ENCODE measurements at regions not wholly inside any gene's neighbourhood (a gene's known extent, or its start where the extent isn't known, plus 50 kb on each side); places are given as distances from the start of the nearest gene placed in this dataset.

GRCh38 chr3:176816937-176817336 is 380.3 kb downstream of the TBL1XR1 start:
- Histone ChIP-seq H3K4me2 (replicated peaks; ENCODE audit: extremely low read depth, low read length, poor library complexity, severe bottlenecking) (no peak overlapping the region), H2AFZ (ENCODE audit: insufficient read depth, low read depth, low read length, poor library complexity, severe bottlenecking) (no peak overlapping the region), H3K4me3 (replicated peaks in 1 of 3; ENCODE audit: low read depth in 2 of 3, low read length in 3 of 3) (no peak overlapping the region), H3K27ac (ENCODE audit: low read depth in 1 of 2, low read length in 2 of 2) (no peak overlapping the region), H3K9me3 (replicated peaks in 1 of 2; ENCODE audit: control insufficient read depth in 1 of 2, insufficient read depth in 1 of 2, low read length in 2 of 2) (peaks cover 0 to 3% of the 10 kb centered on the region in 2 donors), H4K20me1 (ENCODE audit: insufficient read depth, low read length) (no peaks in the 10 kb centered on the region), H3K27me3 (ENCODE audit: control insufficient read depth in 2 of 2, insufficient read depth in 2 of 2, low read length in 2 of 2) (no peaks in the 10 kb centered on the region), H3K4me1 (ENCODE audit: control insufficient read depth in 1 of 2, insufficient read depth in 2 of 2, low read length in 2 of 2) (no peaks in the 10 kb centered on the region), H3K9ac (ENCODE audit: insufficient read depth, low read length, poor library complexity, severe bottlenecking) (no peak overlapping the region), H3K79me2 (ENCODE audit: insufficient read depth, low read length) (no peaks in the 10 kb centered on the region), H3K36me3 (replicated peaks in 1 of 2; ENCODE audit: control insufficient read depth in 1 of 2, insufficient read depth in 2 of 2, low read length in 2 of 2) (no peaks in the 10 kb centered on the region)
- intact Hi-C loops (cut with micrococcal nuclease): no loop called here
- H3K27ac Mint-ChIP-seq: no peak overlapping the region
- DNase-seq: no peak
- no peak overlapping the region for H3K4me3 Mint-ChIP-seq
- 92% methylated on average over 16 of the region's 18 CpGs for WGBS (ENCODE audit: insufficient coverage)
- TF ChIP-seq, protein P1, sequence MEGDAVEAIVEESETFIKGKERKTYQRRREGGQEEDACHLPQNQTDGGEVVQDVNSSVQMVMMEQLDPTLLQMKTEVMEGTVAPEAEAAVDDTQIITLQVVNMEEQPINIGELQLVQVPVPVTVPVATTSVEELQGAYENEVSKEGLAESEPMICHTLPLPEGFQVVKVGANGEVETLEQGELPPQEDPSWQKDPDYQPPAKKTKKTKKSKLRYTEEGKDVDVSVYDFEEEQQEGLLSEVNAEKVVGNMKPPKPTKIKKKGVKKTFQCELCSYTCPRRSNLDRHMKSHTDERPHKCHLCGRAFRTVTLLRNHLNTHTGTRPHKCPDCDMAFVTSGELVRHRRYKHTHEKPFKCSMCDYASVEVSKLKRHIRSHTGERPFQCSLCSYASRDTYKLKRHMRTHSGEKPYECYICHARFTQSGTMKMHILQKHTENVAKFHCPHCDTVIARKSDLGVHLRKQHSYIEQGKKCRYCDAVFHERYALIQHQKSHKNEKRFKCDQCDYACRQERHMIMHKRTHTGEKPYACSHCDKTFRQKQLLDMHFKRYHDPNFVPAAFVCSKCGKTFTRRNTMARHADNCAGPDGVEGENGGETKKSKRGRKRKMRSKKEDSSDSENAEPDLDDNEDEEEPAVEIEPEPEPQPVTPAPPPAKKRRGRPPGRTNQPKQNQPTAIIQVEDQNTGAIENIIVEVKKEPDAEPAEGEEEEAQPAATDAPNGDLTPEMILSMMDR (IDR thresholded peaks at IDR 0.05): no peak
- no peaks in the 10 kb centered on the region for H3K4me1 Mint-ChIP-seq
- peaks cover 0 to 9% (median 5%) of the 10 kb centered on the region in 7 donors for H3K9me3 Mint-ChIP-seq
- peaks cover 1 to 5% (median 2%) of the 10 kb centered on the region in 3 donors for H3K27me3 Mint-ChIP-seq (ENCODE audit: low read depth in 3 of 3)
- no peaks in the 10 kb centered on the region for H3K36me3 Mint-ChIP-seq

DNA sequence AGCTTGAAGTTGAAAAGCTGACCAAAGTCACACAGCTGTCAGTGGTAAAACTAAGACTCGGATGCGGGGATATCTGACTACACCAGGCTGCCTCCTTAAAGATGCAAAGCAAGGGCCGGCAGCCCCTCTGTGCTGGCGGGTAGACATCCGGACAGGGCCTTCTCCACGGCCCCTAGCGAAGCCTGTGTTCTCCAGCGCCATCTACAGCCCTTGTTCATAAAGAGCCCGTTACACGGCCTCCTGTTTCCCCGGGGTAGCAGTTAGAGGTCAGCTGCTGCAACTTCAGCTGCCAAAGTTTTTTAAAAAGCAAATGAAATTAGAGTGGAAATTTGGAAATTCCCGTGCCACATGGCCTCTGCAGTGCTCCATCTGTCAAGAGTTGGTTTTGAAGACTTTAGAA is 383.0 kb downstream of the TBL1XR1 start:
- no peak for DNase-seq
- no peak overlapping the region for H3K4me2 ChIP-seq (replicated peaks; ENCODE audit: extremely low read depth, low read length, poor library complexity, severe bottlenecking)
- 10% methylated on average over 12 of the region's 12 CpGs for WGBS (ENCODE audit: insufficient coverage)
- peaks cover 1 to 5% (median 2%) of the 10 kb centered on the region in 3 donors for H3K27me3 Mint-ChIP-seq (ENCODE audit: low read depth in 3 of 3)
- no peak overlapping the region for H3K4me3 ChIP-seq (replicated peaks in 1 of 3; ENCODE audit: low read depth in 2 of 3, low read length in 3 of 3)
- peaks cover 0 to 6% (median 2%) of the 10 kb centered on the region in 7 donors for H3K9me3 Mint-ChIP-seq
- no peak overlapping the region for H3K9ac ChIP-seq (ENCODE audit: insufficient read depth, low read length, poor library complexity, severe bottlenecking)
- no peaks in the 10 kb centered on the region for H3K36me3 ChIP-seq (replicated peaks in 1 of 2; ENCODE audit: control insufficient read depth in 1 of 2, insufficient read depth in 2 of 2, low read length in 2 of 2)
- H3K4me3 Mint-ChIP-seq: no peak overlapping the region
- H3K36me3 Mint-ChIP-seq: no peaks in the 10 kb centered on the region
- H3K79me2 ChIP-seq (ENCODE audit: insufficient read depth, low read length): no peaks in the 10 kb centered on the region
- no peaks in the 10 kb centered on the region for H3K4me1 Mint-ChIP-seq
- H3K27ac Mint-ChIP-seq: no peak overlapping the region
- TF ChIP-seq, protein P1 (IDR thresholded peaks at IDR 0.05): peak; percentile 22
- H4K20me1 ChIP-seq (ENCODE audit: insufficient read depth, low read length): no peaks in the 10 kb centered on the region
- H3K9me3 ChIP-seq (replicated peaks in 1 of 2; ENCODE audit: control insufficient read depth in 1 of 2, insufficient read depth in 1 of 2, low read length in 2 of 2): peaks cover 0 to 3% of the 10 kb centered on the region in 2 donors
- H2AFZ ChIP-seq (ENCODE audit: insufficient read depth, low read depth, low read length, poor library complexity, severe bottlenecking): peak overlapping the region; percentile 30
- no peaks in the 10 kb centered on the region for H3K4me1 ChIP-seq (ENCODE audit: control insufficient read depth in 1 of 2, insufficient read depth in 2 of 2, low read length in 2 of 2)
- intact Hi-C loops (cut with micrococcal nuclease): no loop called here
- no peak overlapping the region for H3K27ac ChIP-seq (ENCODE audit: low read depth in 1 of 2, low read length in 2 of 2)
- H3K27me3 ChIP-seq (ENCODE audit: control insufficient read depth in 2 of 2, insufficient read depth in 2 of 2, low read length in 2 of 2): no peaks in the 10 kb centered on the region
